Sigmoid colon (tissue), 4 donors: ENCODE measurements at regions not wholly inside any gene's neighbourhood (a gene's known extent, or its start where the extent isn't known, plus 50 kb on each side); places are given as distances from the start of the nearest gene placed in this dataset.

Source experiments
- CTCF ChIP-seq, 4 experiments: fragments of 450-650 bp in 3 of 4; fragments of 200-600 bp in 1 of 4; IDR thresholded peaks; one replicate each; pipeline ENCODE4 v1.5.1; 2016 to 2019; ENCODE audit warnings: antibody characterized with exemption in 4 of 4, mild to moderate bottlenecking in 3 of 4, moderate library complexity in 2 of 4
- EP300 ChIP-seq, 4 donors: sonication (generic); formaldehyde crosslinking; IDR thresholded peaks; one replicate each; pipeline ENCODE4 v1.6.1; 2017; ENCODE audit warnings: antibody characterized with exemption in 4 of 4

- TF ChIP-seq CTCF (IDR thresholded peaks at IDR 0.05) (no peak), EP300 (IDR thresholded peaks at IDR 0.05) (no peak)
These were observed 137.9 kb upstream of the ITGA4 start for GRCh38 chr2:181319286-181319685.
